GM12878 (cell line): ENCODE measurements at regions not wholly inside any gene's neighbourhood (a gene's known extent, or its start where the extent isn't known, plus 50 kb on each side); places are given as distances from the start of the nearest gene placed in this dataset.

Experiments used
- ATAC-seq: fragments of 200-7000 bp; cut with Tn5 transposase; 3 replicates; pipeline ENCODE4 v1.9.1; 2020; ENCODE audit warnings: mild to moderate bottlenecking, moderate library complexity
- BruUV-seq: library from RNA; stranded (reverse); fragments of 400-500 nt; replicated peaks from 2 replicates; lab custom pipeline; 2021; lab: Mats Ljungman, UMichigan
- CTCF ChIA-PET: fragments of 300-600 bp; sonication (Branson Sonifier 250); formaldehyde crosslinking; extraction: SDS; loops from one replicate; lab custom pipeline; 2021; ENCODE audit warnings: inconsistent platforms; lab: Yijun Ruan, JAX
- POLR2A ChIA-PET: fragments of 350-600 bp; formaldehyde crosslinking; extraction: SDS; loops from one replicate; lab custom pipeline; 2021; ENCODE audit warnings: inconsistent platforms; lab: Charles Lee
- RAD21 ChIA-PET: fragments of 300-600 bp; sonication (Branson Sonifier 250); formaldehyde crosslinking; loops from one replicate; lab custom pipeline; 2023; ENCODE audit warnings: antibody characterized with exemption; ENCODE audit not compliant: unreplicated experiment; lab: Charles Lee
- SMC1A ChIA-PET: fragments of 300-600 bp; sonication (Branson Sonifier 250); formaldehyde crosslinking; loops from one replicate; lab custom pipeline; 2023; ENCODE audit not compliant: unreplicated experiment, uncharacterized antibody; lab: Charles Lee
- DNase-seq: peaks from one replicate; pipeline ENCODE4 v3.0.0-alpha.2; 2011; ENCODE audit warnings: low read depth, low spot score
- FAIRE-seq: peaks from 3 replicates; lab custom pipeline; 2011; peaks lifted over from hg19 to GRCh38; lab: Jason Lieb, UNC
- H2AFZ ChIP-seq: 2 replicates; pipeline ENCODE4 v1.6.0; 2011; ENCODE audit warnings: low read depth, low read length, control low read depth; ENCODE audit not compliant: control insufficient read depth
- H3K27ac ChIP-seq: 2 replicates; pipeline ENCODE4 v1.5.1; 2011; ENCODE audit warnings: control low read depth; ENCODE audit not compliant: control insufficient read depth, insufficient read depth
- H3K27me3 ChIP-seq, 2 experiments: replicated peaks in 1 of 2; 2 replicates each; pipeline versions ENCODE4 v1.6.0 to v1.6.1; 2011; ENCODE audit warnings: low read length in 1 of 2; ENCODE audit not compliant: control insufficient read depth in 2 of 2, insufficient read depth in 2 of 2
- H3K36me3 ChIP-seq, 2 experiments: 2 replicates each; pipeline ENCODE4 v1.5.1; 2011; ENCODE audit warnings: low read length in 1 of 2; ENCODE audit not compliant: control insufficient read depth in 2 of 2, insufficient read depth in 2 of 2
- H3K4me1 ChIP-seq: 2 replicates; pipeline ENCODE4 v1.6.1; 2011; ENCODE audit warnings: mild to moderate bottlenecking, low read length, moderate library complexity, mixed read lengths; ENCODE audit not compliant: control insufficient read depth, insufficient read depth
- H3K4me2 ChIP-seq: 2 replicates; pipeline ENCODE4 v1.6.0; 2011; ENCODE audit warnings: control low read depth; ENCODE audit not compliant: control insufficient read depth, insufficient read depth
- H3K4me3 ChIP-seq: fragments of 200-600 bp; sonication (generic); 2 replicates; pipeline ENCODE4 v1.5.1; 2016
- H3K79me2 ChIP-seq: 2 replicates; pipeline ENCODE4 v1.6.0; 2011; ENCODE audit warnings: low read length; ENCODE audit not compliant: control insufficient read depth, insufficient read depth
- H3K9ac ChIP-seq: 2 replicates; pipeline ENCODE4 v1.8.0; 2011; ENCODE audit warnings: low read length, control low read depth, mixed read lengths; ENCODE audit not compliant: control insufficient read depth, insufficient read depth
- H3K9me3 ChIP-seq: replicated peaks from 3 replicates; pipeline ENCODE4 v1.5.1; 2011; ENCODE audit warnings: mild to moderate bottlenecking, low read length; ENCODE audit not compliant: control insufficient read depth, insufficient read depth
- H4K20me1 ChIP-seq: 2 replicates; pipeline ENCODE4 v1.6.0; 2011; ENCODE audit not compliant: control insufficient read depth, insufficient read depth
- EGR1 ChIP-seq, 2 experiments: IDR thresholded peaks; 1 replicate in 1 of 2; 2 replicates in 1 of 2; pipeline ENCODE4 v1.6.1; 2011 to 2012; ENCODE audit warnings: low read depth in 2 of 2, low read length in 2 of 2, borderline replicate concordance in 1 of 2, mild to moderate bottlenecking in 1 of 2, moderate library complexity in 1 of 2
- ETV6 ChIP-seq, 2 experiments: fragments of 450-650 bp in 1 of 2; IDR thresholded peaks in 1 of 2; conservative IDR thresholded peaks in 1 of 2; 2 replicates each; pipeline ENCODE4 v1.6.1; 2014; ENCODE audit warnings: antibody characterized with exemption in 1 of 2, borderline replicate concordance in 1 of 2, low read depth in 1 of 2, mild to moderate bottlenecking in 1 of 2, moderate library complexity in 1 of 2
- HDAC6 ChIP-seq: fragments of 200-600 bp; sonication (generic); IDR thresholded peaks from one replicate; pipeline ENCODE4 v1.8.0; 2017; ENCODE audit warnings: antibody characterized with exemption; ENCODE audit not compliant: unreplicated experiment
- NR2C1 ChIP-seq: fragments of 450-650 bp; IDR thresholded peaks from 2 replicates; pipeline ENCODE4 v1.6.1; 2017; ENCODE audit warnings: antibody characterized with exemption, mild to moderate bottlenecking, moderate library complexity
- RBBP5 ChIP-seq: fragments of 200-600 bp; sonication (generic); conservative IDR thresholded peaks from 2 replicates; pipeline ENCODE4 v1.6.1; 2016
- WGBS: methylation state at CpG from one replicate; pipeline ENCODE4 v1.1.6; 2016; ENCODE audit warnings: low lambda C conversion rate; ENCODE audit not compliant: insufficient replicate concordance, insufficient coverage; ENCODE audit errors: missing lambda C conversion rate; 5-methylcytosine and 5-hydroxymethylcytosine counted together
- in situ Hi-C: fragments of 300-500 bp; cut with MboI; formaldehyde crosslinking; loops from 9 replicates; pipeline ENCODE4 v1.14.3; 2018; ENCODE audit warnings: mixed read lengths
- intact Hi-C: fragments of 100-400 bp; cut with micrococcal nuclease; formaldehyde crosslinking; loops from one replicate; pipeline ENCODE4 v1.14.2; 2022; ENCODE audit not compliant: unreplicated experiment
- TF ChIP-seq, protein P1 (sequence below): fragments of 450-650 bp; IDR thresholded peaks from 2 replicates; pipeline ENCODE4 v1.6.1; 2017; ENCODE audit warnings: mild to moderate bottlenecking, moderate library complexity
- TF ChIP-seq, protein P2 (sequence below): fragments of 450-650 bp; IDR thresholded peaks from 2 replicates; pipeline ENCODE4 v1.6.1; 2016; ENCODE audit warnings: mild to moderate bottlenecking
- TF ChIP-seq, protein P3 (sequence below): IDR thresholded peaks from 2 replicates; pipeline ENCODE4 v1.6.1; 2011; ENCODE audit warnings: low read depth, low read length, improper control_type of control experiment, borderline replicate concordance

DNA sequence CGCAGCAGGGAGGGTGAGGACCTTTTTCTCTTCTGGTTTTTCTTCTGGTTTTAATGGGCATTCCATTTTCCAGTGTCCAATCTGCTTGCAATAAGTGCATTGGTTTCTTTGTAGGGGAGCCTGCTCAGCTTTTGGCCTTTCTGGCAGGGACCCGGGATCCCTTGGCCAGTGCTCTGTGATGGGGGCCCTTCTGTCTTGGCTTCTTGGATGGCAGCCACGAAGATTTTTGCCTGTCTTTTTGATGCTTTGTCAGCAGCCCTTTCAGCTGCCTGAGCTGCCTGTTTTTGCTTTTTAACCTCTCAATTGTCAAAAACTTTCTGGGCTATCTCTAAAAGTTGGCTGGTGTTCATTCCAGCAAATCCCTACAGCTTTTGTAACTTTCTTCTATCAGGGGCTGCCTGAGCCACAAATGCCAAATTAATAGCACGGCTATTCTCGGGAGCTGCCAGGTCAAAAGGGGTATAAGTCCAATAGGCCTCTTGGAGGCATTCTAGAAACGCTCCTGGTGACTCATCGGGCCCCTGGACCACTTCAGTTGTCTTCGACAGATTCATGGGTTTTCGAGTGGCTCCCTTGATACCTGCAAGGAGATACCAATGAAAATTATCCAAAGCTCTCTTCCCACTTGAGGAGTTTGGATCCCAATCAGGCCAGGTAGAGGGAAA, 179.9 kb upstream of the MBL2 start:
- Histone ChIP-seq H3K9ac (no peak overlapping the region), H3K79me2 (no peaks in the 10 kb centered on the region), H3K9me3 (no peaks in the 10 kb centered on the region), H3K27ac (no peak overlapping the region), H3K27me3 (no peaks in the 10 kb centered on the region), H2AFZ (no peak overlapping the region), H3K4me1 (no peaks in the 10 kb centered on the region), H4K20me1 (no peaks in the 10 kb centered on the region), H3K4me2 (no peak overlapping the region), H3K36me3 (no peaks in the 10 kb centered on the region), H3K4me3 (no peak overlapping the region)
- DNase-seq (no peak), ATAC-seq (no peak), FAIRE-seq (no peak)
- ChIA-PET CTCF (interaction anchor here (0.6 to 4.2 kb wide), 44 partner anchors 8 to 1450 kb away, joined by 3 to 24 read pairs (median 4); no protein-coding TSS in a partner anchor), SMC1A (interaction anchor here (0.6 to 2.5 kb wide), 29 partner anchors 8 to 1180 kb away, joined by 3 to 29 read pairs (median 4); no protein-coding TSS in a partner anchor), POLR2A (no interaction called here), RAD21 (interaction anchor here (0.7 to 2.0 kb wide), 31 partner anchors 7 to 649 kb away, joined by 3 to 8 read pairs (median 4); no protein-coding TSS in a partner anchor)
- in situ Hi-C loops (no loop called here), intact Hi-C loops (loop anchor here (5.0 to 10.0 kb wide), 3 partner anchors 135 to 482 kb away; no protein-coding TSS in a partner anchor)
- no TSS peak for BruUV-seq
- 40% methylated on average over 9 of the region's 9 CpGs for WGBS
- TF ChIP-seq, protein P1, sequence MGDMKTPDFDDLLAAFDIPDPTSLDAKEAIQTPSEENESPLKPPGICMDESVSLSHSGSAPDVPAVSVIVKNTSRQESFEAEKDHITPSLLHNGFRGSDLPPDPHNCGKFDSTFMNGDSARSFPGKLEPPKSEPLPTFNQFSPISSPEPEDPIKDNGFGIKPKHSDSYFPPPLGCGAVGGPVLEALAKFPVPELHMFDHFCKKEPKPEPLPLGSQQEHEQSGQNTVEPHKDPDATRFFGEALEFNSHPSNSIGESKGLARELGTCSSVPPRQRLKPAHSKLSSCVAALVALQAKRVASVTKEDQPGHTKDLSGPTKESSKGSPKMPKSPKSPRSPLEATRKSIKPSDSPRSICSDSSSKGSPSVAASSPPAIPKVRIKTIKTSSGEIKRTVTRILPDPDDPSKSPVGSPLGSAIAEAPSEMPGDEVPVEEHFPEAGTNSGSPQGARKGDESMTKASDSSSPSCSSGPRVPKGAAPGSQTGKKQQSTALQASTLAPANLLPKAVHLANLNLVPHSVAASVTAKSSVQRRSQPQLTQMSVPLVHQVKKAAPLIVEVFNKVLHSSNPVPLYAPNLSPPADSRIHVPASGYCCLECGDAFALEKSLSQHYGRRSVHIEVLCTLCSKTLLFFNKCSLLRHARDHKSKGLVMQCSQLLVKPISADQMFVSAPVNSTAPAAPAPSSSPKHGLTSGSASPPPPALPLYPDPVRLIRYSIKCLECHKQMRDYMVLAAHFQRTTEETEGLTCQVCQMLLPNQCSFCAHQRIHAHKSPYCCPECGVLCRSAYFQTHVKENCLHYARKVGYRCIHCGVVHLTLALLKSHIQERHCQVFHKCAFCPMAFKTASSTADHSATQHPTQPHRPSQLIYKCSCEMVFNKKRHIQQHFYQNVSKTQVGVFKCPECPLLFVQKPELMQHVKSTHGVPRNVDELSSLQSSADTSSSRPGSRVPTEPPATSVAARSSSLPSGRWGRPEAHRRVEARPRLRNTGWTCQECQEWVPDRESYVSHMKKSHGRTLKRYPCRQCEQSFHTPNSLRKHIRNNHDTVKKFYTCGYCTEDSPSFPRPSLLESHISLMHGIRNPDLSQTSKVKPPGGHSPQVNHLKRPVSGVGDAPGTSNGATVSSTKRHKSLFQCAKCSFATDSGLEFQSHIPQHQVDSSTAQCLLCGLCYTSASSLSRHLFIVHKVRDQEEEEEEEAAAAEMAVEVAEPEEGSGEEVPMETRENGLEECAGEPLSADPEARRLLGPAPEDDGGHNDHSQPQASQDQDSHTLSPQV = no peak
- TF ChIP-seq ETV6 (conservative IDR thresholded peaks at IDR 0.05 in 1 of 2, IDR thresholded peaks at IDR 0.05 in 1 of 2; ENCODE audit: borderline replicate concordance in 1 of 2, low read depth in 1 of 2) = no peak
- TF ChIP-seq, protein P2, sequence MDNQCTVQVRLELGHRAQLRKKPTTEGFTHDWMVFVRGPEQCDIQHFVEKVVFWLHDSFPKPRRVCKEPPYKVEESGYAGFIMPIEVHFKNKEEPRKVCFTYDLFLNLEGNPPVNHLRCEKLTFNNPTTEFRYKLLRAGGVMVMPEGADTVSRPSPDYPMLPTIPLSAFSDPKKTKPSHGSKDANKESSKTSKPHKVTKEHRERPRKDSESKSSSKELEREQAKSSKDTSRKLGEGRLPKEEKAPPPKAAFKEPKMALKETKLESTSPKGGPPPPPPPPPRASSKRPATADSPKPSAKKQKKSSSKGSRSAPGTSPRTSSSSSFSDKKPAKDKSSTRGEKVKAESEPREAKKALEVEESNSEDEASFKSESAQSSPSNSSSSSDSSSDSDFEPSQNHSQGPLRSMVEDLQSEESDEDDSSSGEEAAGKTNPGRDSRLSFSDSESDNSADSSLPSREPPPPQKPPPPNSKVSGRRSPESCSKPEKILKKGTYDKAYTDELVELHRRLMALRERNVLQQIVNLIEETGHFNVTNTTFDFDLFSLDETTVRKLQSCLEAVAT = no peak
- TF ChIP-seq, protein P3, sequence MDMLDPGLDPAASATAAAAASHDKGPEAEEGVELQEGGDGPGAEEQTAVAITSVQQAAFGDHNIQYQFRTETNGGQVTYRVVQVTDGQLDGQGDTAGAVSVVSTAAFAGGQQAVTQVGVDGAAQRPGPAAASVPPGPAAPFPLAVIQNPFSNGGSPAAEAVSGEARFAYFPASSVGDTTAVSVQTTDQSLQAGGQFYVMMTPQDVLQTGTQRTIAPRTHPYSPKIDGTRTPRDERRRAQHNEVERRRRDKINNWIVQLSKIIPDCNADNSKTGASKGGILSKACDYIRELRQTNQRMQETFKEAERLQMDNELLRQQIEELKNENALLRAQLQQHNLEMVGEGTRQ = no peak
- no peak for TF ChIP-seq HDAC6
- no peak for TF ChIP-seq EGR1 (IDR thresholded peaks at IDR 0.05; ENCODE audit: borderline replicate concordance in 1 of 2, low read depth in 2 of 2, low read length in 2 of 2)
- no peak for TF ChIP-seq RBBP5
- TF ChIP-seq NR2C1 = no peak
